T-cell (primary cell): ENCODE measurements at regions not wholly inside any gene's neighbourhood (a gene's known extent, or its start where the extent isn't known, plus 50 kb on each side); places are given as distances from the start of the nearest gene placed in this dataset.

Experiments used
- ATAC-seq, 4 experiments: fragments of 200-7000 bp in 3 of 4; fragments of 150-1000 bp in 1 of 4; cut with Tn5 transposase; replicated peaks in 1 of 4; 1 replicate in 3 of 4; 2 replicates in 1 of 4; pipeline ENCODE4 v1.10.0; 2021; ENCODE audit warnings: moderate library complexity in 3 of 4, mild to moderate bottlenecking in 2 of 4, moderate number of reproducible peaks in 1 of 4
- CTCF ChIA-PET, 2 donors: fragments of 300-600 bp; sonication (Branson Sonifier 250); formaldehyde crosslinking; loops; one replicate each; lab custom pipeline; 2022; ENCODE audit warnings: antibody characterized with exemption in 2 of 2; lab: Charles Lee
- POLR2A ChIA-PET, 2 donors: fragments of 300-600 bp; sonication (Branson Sonifier 250); formaldehyde crosslinking; loops; one replicate each; lab custom pipeline; 2022; ENCODE audit warnings: antibody characterized with exemption in 2 of 2; lab: Charles Lee
- DNase-seq, 35 experiments: peaks; one replicate each; pipeline versions ENCODE4 v3.0.0 to v3.0.0-alpha.2; 2013 to 2023
- H3K27ac ChIP-seq: one replicate; pipeline ENCODE4 v1.5.1; 2013; ENCODE audit warnings: low read length
- H3K27me3 ChIP-seq, 2 experiments: replicated peaks in 1 of 2; 1 replicate in 1 of 2; 2 replicates in 1 of 2; pipeline versions ENCODE4 v1.6.1 to v1.7.0; 2013; ENCODE audit warnings: low read length in 1 of 2, mixed read lengths in 1 of 2; ENCODE audit not compliant: control insufficient read depth in 2 of 2, insufficient read depth in 2 of 2; ENCODE audit errors: extremely low read depth in 1 of 2
- H3K36me3 ChIP-seq, 2 donors: 1 replicate in 1 of 2; 2 replicates in 1 of 2; pipeline versions ENCODE4 v1.6.1 to v1.7.0; 2013; ENCODE audit warnings: low read length in 1 of 2; ENCODE audit not compliant: control insufficient read depth in 2 of 2, insufficient read depth in 1 of 2; ENCODE audit errors: extremely low read depth in 1 of 2
- H3K4me1 ChIP-seq, 2 experiments: 1 replicate in 1 of 2; 2 replicates in 1 of 2; pipeline versions ENCODE4 v1.6.1 to v1.7.0; 2013; ENCODE audit warnings: low read length in 2 of 2, mixed read lengths in 1 of 2; ENCODE audit not compliant: insufficient read depth in 2 of 2, control insufficient read depth in 1 of 2; ENCODE audit errors: extremely low read depth in 1 of 2
- H3K4me3 ChIP-seq, 2 donors: 1 replicate in 1 of 2; 2 replicates in 1 of 2; pipeline versions ENCODE4 v1.5.1 to v1.7.0; 2013; ENCODE audit warnings: mild to moderate bottlenecking in 2 of 2, low read length in 1 of 2, moderate library complexity in 1 of 2; ENCODE audit not compliant: control insufficient read depth in 1 of 2; ENCODE audit errors: extremely low read depth in 1 of 2
- H3K9me3 ChIP-seq: 2 replicates; pipeline ENCODE4 v1.7.0; 2013
- H3K27ac Mint-ChIP-seq, 2 donors: one replicate each; pipeline ENCODE4 v1.8.0; 2020 to 2021; ENCODE audit warnings: mild to moderate bottlenecking in 2 of 2, mixed read lengths in 2 of 2
- H3K27me3 Mint-ChIP-seq, 2 donors: one replicate each; pipeline ENCODE4 v1.8.0; 2021 to 2022; ENCODE audit warnings: mixed read lengths in 2 of 2
- H3K36me3 Mint-ChIP-seq: one replicate; pipeline ENCODE4 v1.8.0; 2021; ENCODE audit warnings: mixed read lengths
- H3K4me1 Mint-ChIP-seq, 3 donors: one replicate each; pipeline ENCODE4 v1.8.0; 2020 to 2022; ENCODE audit warnings: mixed read lengths in 3 of 3, mild to moderate bottlenecking in 1 of 3
- H3K4me3 Mint-ChIP-seq, 3 donors: one replicate each; pipeline ENCODE4 v1.8.0; 2020 to 2022; ENCODE audit warnings: mild to moderate bottlenecking in 3 of 3, mixed read lengths in 3 of 3, moderate library complexity in 3 of 3
- H3K9me3 Mint-ChIP-seq, 3 donors: one replicate each; pipeline ENCODE4 v1.8.0; 2020 to 2022; ENCODE audit warnings: mixed read lengths in 3 of 3
- WGBS: methylation state at CpG from one replicate; pipeline ENCODE4 v1.1.5; 2013; ENCODE audit warnings: missing lambda C conversion rate; ENCODE audit not compliant: insufficient coverage; 5-methylcytosine and 5-hydroxymethylcytosine counted together

GRCh38 chr15:45884289-45884688 is 249.5 kb downstream of the SQOR start:
- no peak overlapping the region for H3K4me3 Mint-ChIP-seq
- H3K27me3 Mint-ChIP-seq, result no peaks in the 10 kb centered on the region
- POLR2A ChIA-PET, result no interaction called here
- H3K27ac Mint-ChIP-seq, result no peak overlapping the region
- DNase-seq, result no peak
- Histone ChIP-seq H3K9me3 (no peaks in the 10 kb centered on the region), H3K27ac (no peak overlapping the region), H3K36me3 (no peaks in the 10 kb centered on the region), H3K4me3 (no peak overlapping the region), H3K4me1 (no peaks in the 10 kb centered on the region), H3K27me3 (no peaks in the 10 kb centered on the region)
- H3K4me1 Mint-ChIP-seq, result no peaks in the 10 kb centered on the region
- WGBS, result 60% methylated on average over 1 of the region's 2 CpGs
- H3K36me3 Mint-ChIP-seq, result no peaks in the 10 kb centered on the region
- CTCF ChIA-PET, result no interaction called here
- peaks cover 0 to 11% (median 8%) of the 10 kb centered on the region in 3 donors for H3K9me3 Mint-ChIP-seq
- no peak for ATAC-seq

GRCh38 chr15:45884755-45885445 is 250.1 kb downstream of the SQOR start:
- POLR2A ChIA-PET, result no interaction called here
- 65% methylated on average over 4 of the region's 6 CpGs for WGBS
- ATAC-seq (no peak), DNase-seq (no peak)
- Histone ChIP-seq H3K4me3 (no peak overlapping the region), H3K4me1 (no peaks in the 10 kb centered on the region), H3K36me3 (no peaks in the 10 kb centered on the region), H3K27ac (no peak overlapping the region), H3K9me3 (no peaks in the 10 kb centered on the region), H3K27me3 (no peaks in the 10 kb centered on the region)
- no peak overlapping the region for H3K27ac Mint-ChIP-seq
- no peak overlapping the region for H3K4me3 Mint-ChIP-seq
- no peaks in the 10 kb centered on the region for H3K4me1 Mint-ChIP-seq
- no peaks in the 10 kb centered on the region for H3K36me3 Mint-ChIP-seq
- H3K9me3 Mint-ChIP-seq, result peaks cover 0 to 11% (median 8%) of the 10 kb centered on the region in 3 donors
- CTCF ChIA-PET, result no interaction called here
- H3K27me3 Mint-ChIP-seq, result no peaks in the 10 kb centered on the region

GRCh38 chr15:45885801-45886200 is 251.0 kb downstream of the SQOR start:
- H3K36me3 ChIP-seq, result no peaks in the 10 kb centered on the region
- Mint-ChIP-seq H3K4me1 (no peaks in the 10 kb centered on the region), H3K9me3 (peaks cover 0 to 11% (median 8%) of the 10 kb centered on the region in 3 donors), H3K27ac (no peak overlapping the region), H3K27me3 (no peaks in the 10 kb centered on the region), H3K4me3 (no peak overlapping the region), H3K36me3 (no peaks in the 10 kb centered on the region)
- H3K27ac ChIP-seq, result no peak overlapping the region
- no peaks in the 10 kb centered on the region for H3K9me3 ChIP-seq
- ChIA-PET CTCF (no interaction called here), POLR2A (no interaction called here)
- DNase-seq (no peak), ATAC-seq (no peak)
- no peak overlapping the region for H3K4me3 ChIP-seq
- H3K27me3 ChIP-seq, result no peaks in the 10 kb centered on the region
- WGBS, result 90% methylated on average over 21 of the region's 21 CpGs
- no peaks in the 10 kb centered on the region for H3K4me1 ChIP-seq

DNA sequence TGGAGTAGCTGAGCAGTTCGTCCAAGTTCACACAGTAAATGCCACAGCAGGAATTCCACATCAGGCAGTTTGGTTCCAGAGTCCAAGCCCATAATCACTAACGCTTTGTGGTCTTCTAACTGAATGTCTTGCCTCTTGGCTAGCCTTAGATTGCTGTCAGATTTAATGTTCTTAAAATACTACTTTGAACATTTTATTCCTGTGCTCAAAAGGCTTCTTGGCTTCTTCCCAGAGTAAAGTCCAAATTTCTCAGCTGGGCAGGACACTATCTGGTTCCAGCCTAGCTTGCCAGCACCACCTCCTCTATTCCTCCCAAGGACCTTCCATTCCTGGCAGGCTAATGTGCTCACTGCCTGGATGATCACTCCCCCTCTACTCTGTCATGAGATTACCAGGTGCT is 256.9 kb downstream of the SQOR start:
- Mint-ChIP-seq H3K27ac (no peak overlapping the region), H3K27me3 (peaks cover 0 to 12% of the 10 kb centered on the region in 2 donors), H3K36me3 (no peaks in the 10 kb centered on the region), H3K4me1 (no peaks in the 10 kb centered on the region), H3K4me3 (no peak overlapping the region), H3K9me3 (peaks cover 0 to 8% (median 5%) of the 10 kb centered on the region in 3 donors)
- H3K27me3 ChIP-seq, result no peaks in the 10 kb centered on the region
- H3K36me3 ChIP-seq, result no peaks in the 10 kb centered on the region
- DNase-seq, result no peak
- ChIA-PET CTCF (no interaction called here), POLR2A (no interaction called here)
- WGBS, result 55% methylated on average over 2 of the region's 2 CpGs
- H3K27ac ChIP-seq, result no peak overlapping the region
- H3K9me3 ChIP-seq, result no peaks in the 10 kb centered on the region
- H3K4me1 ChIP-seq, result no peaks in the 10 kb centered on the region
- H3K4me3 ChIP-seq, result no peak overlapping the region
- ATAC-seq, result no peak

DNA sequence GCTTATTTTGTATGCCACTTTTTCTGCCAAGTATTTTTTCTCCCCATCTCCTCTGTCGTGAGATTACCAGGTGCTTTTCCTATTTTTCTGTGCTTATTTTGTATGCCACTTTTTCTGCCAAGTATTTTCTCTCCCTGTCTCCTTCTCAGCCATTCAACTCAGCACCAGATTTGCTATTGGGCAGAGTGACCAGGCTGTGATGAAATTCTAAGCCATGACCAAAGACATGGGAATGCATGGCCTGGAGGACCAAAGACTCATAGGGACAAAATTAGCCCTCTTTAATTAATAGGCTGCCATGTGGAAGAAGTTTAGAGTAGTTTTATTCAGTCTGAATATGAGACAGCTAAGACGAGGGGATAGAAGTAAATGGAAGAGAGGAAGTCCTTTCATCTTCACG is 257.4 kb downstream of the SQOR start:
- no peak overlapping the region for H3K27ac Mint-ChIP-seq
- peaks cover 0 to 5% (median under 1%) of the 10 kb centered on the region in 3 donors for H3K9me3 Mint-ChIP-seq
- no CpG with 5 or more reads among the region's 3 CpGs for WGBS
- no peak for ATAC-seq
- H3K4me3 ChIP-seq, result no peak overlapping the region
- no peak for DNase-seq
- H3K4me1 Mint-ChIP-seq, result no peaks in the 10 kb centered on the region
- no peaks in the 10 kb centered on the region for H3K4me1 ChIP-seq
- H3K4me3 Mint-ChIP-seq, result no peak overlapping the region
- H3K27me3 Mint-ChIP-seq, result peaks cover 0 to 12% of the 10 kb centered on the region in 2 donors
- no peaks in the 10 kb centered on the region for H3K9me3 ChIP-seq
- no peaks in the 10 kb centered on the region for H3K27me3 ChIP-seq
- H3K36me3 Mint-ChIP-seq, result no peaks in the 10 kb centered on the region
- POLR2A ChIA-PET, result no interaction called here
- H3K36me3 ChIP-seq, result no peaks in the 10 kb centered on the region
- H3K27ac ChIP-seq, result no peak overlapping the region
- CTCF ChIA-PET, result no interaction called here

GRCh38 chr15:45903283-45903682 is 268.5 kb downstream of the SQOR start:
- Mint-ChIP-seq H3K27ac (no peak overlapping the region), H3K4me3 (no peak overlapping the region), H3K9me3 (peaks cover 4 to 7% (median 5%) of the 10 kb centered on the region in 3 donors), H3K27me3 (no peaks in the 10 kb centered on the region), H3K4me1 (no peaks in the 10 kb centered on the region), H3K36me3 (no peaks in the 10 kb centered on the region)
- ATAC-seq, result no peak
- Histone ChIP-seq H3K4me3 (no peak overlapping the region), H3K27ac (no peak overlapping the region), H3K9me3 (no peaks in the 10 kb centered on the region), H3K27me3 (no peaks in the 10 kb centered on the region), H3K4me1 (no peaks in the 10 kb centered on the region), H3K36me3 (no peaks in the 10 kb centered on the region)
- no peak for DNase-seq
- CTCF ChIA-PET, result no interaction called here
- POLR2A ChIA-PET, result no interaction called here

- no CpG with 5 or more reads among the region's 3 CpGs for WGBS
- no peaks in the 10 kb centered on the region for H3K36me3 ChIP-seq
- H3K4me1 ChIP-seq, result no peaks in the 10 kb centered on the region
- ATAC-seq (no peak), DNase-seq (no peak)
- H3K27ac ChIP-seq, result no peak overlapping the region
- H3K27me3 ChIP-seq, result no peaks in the 10 kb centered on the region
- Mint-ChIP-seq H3K27me3 (no peaks in the 10 kb centered on the region), H3K36me3 (no peaks in the 10 kb centered on the region), H3K4me3 (no peak overlapping the region), H3K27ac (no peak overlapping the region), H3K9me3 (peaks cover 4 to 14% (median 5%) of the 10 kb centered on the region in 3 donors), H3K4me1 (no peaks in the 10 kb centered on the region)
- no peak overlapping the region for H3K4me3 ChIP-seq
- H3K9me3 ChIP-seq, result no peaks in the 10 kb centered on the region
- ChIA-PET POLR2A (no interaction called here), CTCF (no interaction called here)
These were observed 269.2 kb downstream of the SQOR start for GRCh38 chr15:45904019-45904418.
